ENCODE measurements at regions not wholly inside any gene's neighbourhood (a gene's known extent, or its start where the extent isn't known, plus 50 kb on each side); places are given as distances from the start of the nearest gene placed in this dataset.
A peak's percentile ranks its signal among the peaks of the same experiment; 100 is the strongest.

- TF ChIP-seq ZNF148 (tag by site-specific recombination; IDR thresholded peaks at IDR 0.05; ENCODE audit: borderline replicate concordance) (no peak), TSHZ1 (tag by site-specific recombination; IDR thresholded peaks at IDR 0.05; ENCODE audit: borderline replicate concordance) (no peak), HOXD13 (CRISPR knock-in tag; IDR thresholded peaks at IDR 0.05; ENCODE audit: borderline replicate concordance) (no peak)
These were observed 56.2 kb upstream of the ID2 start (continued) for GRCh38 chr2:8625399-8626300.

- Histone ChIP-seq H3K4me3 (ENCODE audit: low read depth, low read length) (no peak overlapping the region), H3K36me3 (ENCODE audit: control insufficient read depth in 2 of 2, insufficient read depth in 1 of 2, low read length in 2 of 2) (no peaks in the 10 kb centered on the region), H3K9me3 (ENCODE audit: control insufficient read depth, insufficient read depth, low read depth, low read length) (no peaks in the 10 kb centered on the region), H3K4me1 (ENCODE audit: control insufficient read depth, insufficient read depth, low read length) (no peaks in the 10 kb centered on the region), H3K27ac (ENCODE audit: extremely low read depth, low read depth, low read length) (no peak overlapping the region)
- POLR2A ChIA-PET = no interaction called here
- CTCF ChIA-PET = no interaction called here
- TF ChIP-seq ZBTB44 (tag by site-specific recombination; IDR thresholded peaks at IDR 0.05) = no peak
- no peak for TF ChIP-seq ZNF837 (tag by site-specific recombination; IDR thresholded peaks at IDR 0.05)
- TF ChIP-seq ZNF398 (tag by site-specific recombination; IDR thresholded peaks at IDR 0.05) = peak; percentile 47
- no peak for TF ChIP-seq SCRT2 (tag by site-specific recombination; IDR thresholded peaks at IDR 0.05)
- TF ChIP-seq ZSCAN4 (tag by site-specific recombination; IDR thresholded peaks at IDR 0.05) = peak; percentile 72
- TF ChIP-seq PATZ1 (tag by site-specific recombination; IDR thresholded peaks at IDR 0.05) = no peak
- TF ChIP-seq ZNF146 (tag by site-specific recombination; IDR thresholded peaks at IDR 0.05) = no peak
- peak; percentile 99 for TF ChIP-seq ZFHX2 (tag by site-specific recombination; conservative IDR thresholded peaks at IDR 0.05)
- no peak for TF ChIP-seq ZNF155 (tag by site-specific recombination; IDR thresholded peaks at IDR 0.05)
- TF ChIP-seq ZNF600 (tag by site-specific recombination; IDR thresholded peaks at IDR 0.05) = peak; percentile 58; the same call in 1 of the 2 replicates
- TF ChIP-seq EGR2 (tag by site-specific recombination; IDR thresholded peaks at IDR 0.05; ENCODE audit: low read depth) = peak; percentile 99
- TF ChIP-seq ZNF416 (tag by site-specific recombination; IDR thresholded peaks at IDR 0.05) = no peak
- no peak for TF ChIP-seq IKZF3 (tag by site-specific recombination; IDR thresholded peaks at IDR 0.05)
- no peak for TF ChIP-seq KLF10 (tag by site-specific recombination; IDR thresholded peaks at IDR 0.05)
- no peak for TF ChIP-seq ZBTB7A (tag by site-specific recombination; IDR thresholded peaks at IDR 0.05; ENCODE audit: low read depth)
- TF ChIP-seq ZNF211 (tag by site-specific recombination; IDR thresholded peaks at IDR 0.05; ENCODE audit: low read depth) = no peak
These were observed 55.3 kb upstream of the ID2 start for GRCh38 chr2:8626572-8626971.
